HuH-7.5 (cell line): ENCODE measurements at regions not wholly inside any gene's neighbourhood (a gene's known extent, or its start where the extent isn't known, plus 50 kb on each side); places are given as distances from the start of the nearest gene placed in this dataset.

Experiments used
- DNase-seq: peaks from one replicate; pipeline ENCODE4 v3.0.0; 2011; ENCODE audit warnings: low spot score

- no peak for DNase-seq
Measured at GRCh38 chr1:83673312-83673711, 325.6 kb downstream of the TTLL7 start.

DNA sequence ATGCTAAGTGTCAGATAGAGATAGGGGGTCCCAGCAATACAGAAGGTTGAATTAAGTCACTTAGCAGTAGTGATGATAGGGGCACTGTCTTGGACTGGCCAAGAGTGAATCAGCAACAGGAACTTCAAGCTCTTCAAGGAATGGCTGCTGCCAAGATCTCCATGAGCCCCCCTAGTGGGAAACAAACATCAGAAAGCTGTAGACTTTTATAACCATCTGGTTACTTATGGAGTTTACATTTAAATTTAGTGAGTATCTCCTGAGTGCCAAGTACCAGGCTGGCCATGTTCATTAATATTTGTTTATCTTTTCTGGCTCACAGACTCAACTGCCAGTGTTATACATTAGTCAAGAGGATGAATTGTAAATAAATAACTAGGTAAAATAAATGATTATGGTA lies 327.3 kb downstream of the TTLL7 start:
- DNase-seq, result no peak

DNA sequence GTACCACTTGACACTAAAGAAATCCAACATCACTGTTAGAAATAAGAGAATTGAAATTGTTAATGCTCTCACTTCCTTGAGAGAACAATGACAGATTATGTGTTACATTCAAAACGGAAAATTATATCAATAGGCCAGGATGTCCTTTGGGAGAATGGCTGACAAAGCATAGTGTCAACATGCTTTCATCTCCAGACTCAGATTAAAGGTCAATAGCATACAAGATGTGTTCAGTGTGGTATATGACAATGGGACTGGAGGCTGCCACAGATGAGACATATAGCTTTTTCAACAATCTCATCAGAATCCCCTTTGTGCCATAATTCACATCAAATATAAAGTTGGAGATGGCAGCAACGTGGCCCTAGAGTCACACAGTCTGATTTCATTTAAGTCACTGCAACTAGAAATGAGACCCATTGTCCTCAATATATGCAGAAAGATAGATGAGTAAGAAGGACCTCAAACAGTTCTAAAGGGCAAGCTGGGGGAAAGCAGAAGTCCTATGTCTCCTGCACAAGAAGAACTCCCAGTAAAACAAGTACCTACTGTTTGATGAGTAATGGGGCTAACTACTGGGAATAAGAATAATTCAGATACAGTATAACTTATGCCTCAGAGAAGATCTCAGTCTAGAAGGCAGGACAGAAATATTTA lies 327.9 kb downstream of the TTLL7 start:
- DNase-seq, result no peak

DNA sequence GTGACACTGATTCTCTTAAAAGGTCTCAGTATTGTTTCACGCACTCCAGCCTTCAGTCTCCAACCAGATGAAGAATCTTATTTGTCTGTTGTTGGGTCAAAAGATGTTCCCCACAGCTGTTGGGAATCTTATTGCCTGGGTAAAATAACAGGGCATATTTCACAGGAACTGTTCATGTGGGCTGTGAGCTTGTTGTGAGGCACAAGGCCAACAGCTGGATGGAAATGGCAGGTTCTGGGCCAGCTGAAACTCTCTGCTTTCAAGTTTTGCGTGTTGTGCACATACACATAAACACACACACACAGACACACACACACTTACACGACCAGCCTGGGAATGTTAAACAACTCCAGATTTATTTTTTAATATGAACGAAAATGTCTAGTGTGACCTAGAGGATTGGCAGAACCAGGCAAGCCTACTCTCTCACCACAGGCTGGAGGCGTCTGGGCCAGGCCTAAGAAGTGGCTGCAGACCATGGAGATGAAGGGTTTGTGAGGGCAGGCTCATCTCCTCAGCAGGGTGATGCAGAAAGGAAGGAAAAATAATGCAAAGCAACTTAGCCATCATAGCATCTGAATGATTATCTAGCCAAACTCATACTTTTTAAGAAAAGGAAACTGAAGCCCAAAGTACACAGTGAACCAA lies 357.0 kb downstream of the TTLL7 start:
- no peak for DNase-seq

DNA sequence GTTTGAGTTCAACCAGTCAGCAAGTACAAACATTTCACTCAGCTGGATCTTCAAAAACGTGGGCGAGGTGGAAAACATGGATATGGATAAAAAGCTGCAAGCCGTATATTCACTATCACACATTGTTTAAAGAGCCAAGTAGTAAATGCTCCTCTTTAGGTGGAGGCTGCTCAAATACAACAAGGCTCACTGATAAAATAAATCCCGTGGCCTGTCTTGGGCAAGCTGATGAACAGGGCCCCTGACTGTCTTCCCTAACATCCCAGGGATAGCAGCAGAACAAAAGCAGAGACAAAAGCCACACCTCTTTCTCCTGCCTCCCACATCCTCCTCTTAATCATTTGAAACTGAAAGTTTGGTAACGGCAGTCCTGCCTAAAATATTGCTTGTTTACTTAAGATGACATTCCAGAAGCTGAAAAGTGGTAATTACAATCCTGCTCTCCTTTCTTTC lies 357.7 kb downstream of the TTLL7 start:
- no peak for DNase-seq

DNA sequence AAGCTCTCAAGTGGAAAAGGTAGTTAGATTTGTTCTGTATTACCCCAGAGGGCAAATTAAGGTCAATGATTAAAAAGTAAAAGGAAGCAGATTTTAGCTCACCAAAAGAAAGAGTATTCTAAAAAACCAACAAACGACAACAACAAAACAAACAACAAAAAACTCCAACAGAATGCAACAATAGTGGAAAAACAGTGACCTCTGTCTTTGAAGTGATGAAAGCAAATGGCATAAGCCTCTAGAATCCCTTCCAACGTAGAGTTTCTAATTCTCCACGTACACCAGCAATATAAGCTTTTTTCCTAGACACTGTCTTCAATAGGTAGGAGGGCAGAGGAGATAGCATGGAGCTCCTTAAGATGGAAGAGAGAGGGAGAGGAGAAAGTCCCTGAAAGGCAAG lies 359.1 kb downstream of the TTLL7 start:
- no peak for DNase-seq

- DNase-seq, result no peak
Measured at GRCh38 chr1:83637586-83637985, 361.3 kb downstream of the TTLL7 start.

DNA sequence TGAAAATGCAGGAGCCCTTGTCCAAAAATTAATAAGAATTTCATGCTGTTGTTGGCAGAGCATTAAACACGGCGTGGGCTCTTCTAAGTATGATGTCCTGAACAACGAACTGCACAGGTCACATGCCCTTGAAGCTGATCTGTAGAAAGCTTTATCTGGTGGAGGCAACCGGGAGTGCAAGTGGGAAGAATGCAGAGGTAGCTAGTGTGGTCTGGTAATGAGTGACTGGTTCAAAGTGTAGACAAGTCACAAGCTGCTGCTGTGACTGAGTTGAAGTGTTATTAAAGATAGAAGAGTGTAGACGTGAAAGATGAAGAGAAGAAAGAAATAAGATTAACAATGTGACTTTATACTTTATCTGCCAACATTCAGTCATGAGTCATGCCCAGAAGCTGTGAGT lies 361.9 kb downstream of the TTLL7 start:
- no peak for DNase-seq

GRCh38 chr1:83632906-83633305 lies 366.0 kb downstream of the TTLL7 start:
- DNase-seq, result no peak

- no peak for DNase-seq
Measured at GRCh38 chr1:83631851-83632250, 367.1 kb downstream of the TTLL7 start.

DNA sequence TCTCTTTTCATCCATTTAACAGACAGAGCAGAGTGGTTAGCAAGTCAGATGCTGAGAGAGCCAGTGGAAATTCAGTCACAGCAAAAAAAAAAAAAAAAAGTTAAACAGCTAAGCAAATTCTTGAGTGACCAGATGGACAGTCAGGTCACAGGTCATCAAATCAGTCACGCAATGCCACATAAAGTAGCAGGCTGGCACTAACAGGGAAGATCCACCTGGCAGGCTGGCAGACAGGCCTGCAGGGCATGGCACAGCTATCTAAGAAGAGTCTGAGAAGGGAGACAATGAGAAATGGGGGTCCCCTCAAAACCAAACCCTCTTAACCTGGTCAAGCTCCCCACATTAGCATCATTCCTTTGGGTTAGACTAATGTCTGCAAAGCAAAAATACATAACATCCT lies 371.9 kb downstream of the TTLL7 start:
- DNase-seq, result no peak

DNA sequence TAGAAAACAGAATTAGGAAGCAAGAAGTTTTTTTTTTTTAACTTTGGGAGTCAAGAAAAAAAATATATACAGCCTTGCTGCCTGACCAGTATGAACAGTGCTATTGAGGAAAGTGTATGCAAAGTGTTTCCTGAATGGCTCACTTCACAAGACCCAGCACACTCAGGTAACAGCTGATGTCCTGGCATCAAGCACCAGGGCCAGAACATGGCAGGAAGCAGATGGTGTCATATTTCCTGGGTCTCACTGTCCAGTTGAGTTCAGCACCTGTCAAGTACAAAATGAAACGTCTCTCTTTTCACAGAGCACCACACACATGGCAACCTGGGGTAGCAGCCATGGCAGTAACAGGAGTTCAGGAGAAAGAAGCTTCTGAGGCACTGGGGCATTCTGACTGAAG lies 372.3 kb downstream of the TTLL7 start:
- no peak for DNase-seq

DNA sequence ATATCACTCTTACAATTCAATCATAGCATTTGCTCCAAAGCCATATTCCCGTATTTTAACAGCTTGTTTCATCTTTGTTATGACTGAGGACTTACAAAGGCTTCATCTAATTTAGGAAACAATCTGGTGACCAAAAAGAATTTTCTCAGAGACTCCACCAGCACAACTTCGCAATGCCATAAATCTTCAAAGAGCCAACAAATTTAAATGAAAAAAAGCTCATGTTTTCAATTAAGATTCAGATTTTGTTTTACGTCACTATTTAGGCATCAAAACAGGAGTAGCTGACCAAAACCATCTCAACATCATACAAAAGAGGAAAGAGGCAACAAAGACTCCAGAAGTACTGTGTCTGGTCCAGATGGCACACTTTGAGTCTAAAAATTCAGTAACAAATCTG lies 373.3 kb downstream of the TTLL7 start:
- no peak for DNase-seq

- DNase-seq, result no peak
Measured at GRCh38 chr1:83620016-83620415, 378.9 kb downstream of the TTLL7 start.

DNA sequence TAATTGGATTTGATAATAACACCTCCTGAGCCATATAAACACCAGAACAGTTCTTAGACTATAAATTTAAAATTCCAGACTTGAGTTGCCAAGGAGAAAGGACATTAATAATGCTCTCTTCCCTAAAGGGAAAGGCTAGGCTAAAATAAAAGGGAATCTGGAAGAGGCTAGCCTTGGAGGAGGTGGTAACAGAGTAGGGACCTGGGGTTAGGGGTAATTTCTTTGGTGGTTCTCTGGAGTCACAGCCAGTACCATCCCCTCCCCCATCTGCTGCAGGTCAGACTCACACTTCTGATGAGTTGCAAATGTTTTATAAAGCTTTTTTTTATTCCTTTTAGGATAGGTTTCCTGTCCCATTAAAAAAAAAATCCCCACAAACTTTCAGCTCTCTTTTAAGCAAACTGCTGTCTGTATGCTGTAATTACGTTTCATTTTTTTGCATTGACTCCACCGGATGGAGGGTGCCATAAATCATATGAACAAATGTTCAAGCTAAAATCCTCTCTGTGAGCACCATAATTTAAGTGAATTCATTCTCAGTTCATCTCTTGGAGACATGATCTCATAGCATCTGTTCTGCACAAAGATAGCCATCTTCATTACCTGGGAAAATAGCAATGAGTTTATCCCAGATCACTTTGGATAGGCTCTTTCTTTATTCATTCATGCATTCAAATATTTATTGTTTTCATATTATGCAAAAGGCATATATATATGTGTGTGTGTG lies 379.6 kb downstream of the TTLL7 start:
- no peak for DNase-seq

DNA sequence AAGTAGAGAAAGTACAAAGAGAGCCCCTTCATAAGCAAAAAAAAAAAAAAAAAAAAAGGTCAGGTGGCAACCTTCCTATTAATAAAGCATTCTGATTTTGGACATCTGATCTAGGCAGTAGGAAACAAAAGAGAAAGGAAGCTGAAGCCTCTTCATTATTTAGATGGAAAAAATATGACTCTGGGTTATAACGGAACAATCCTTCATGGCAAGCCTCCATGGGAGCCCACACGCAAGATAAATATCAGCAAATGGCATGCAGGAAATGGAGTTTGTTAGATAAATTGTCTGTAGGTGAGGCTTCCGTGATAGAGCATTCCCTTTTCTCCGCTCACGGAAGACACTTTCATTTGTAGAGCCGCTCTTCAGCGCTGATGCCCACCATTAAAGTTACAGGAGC lies 381.0 kb downstream of the TTLL7 start:
- no peak for DNase-seq

DNA sequence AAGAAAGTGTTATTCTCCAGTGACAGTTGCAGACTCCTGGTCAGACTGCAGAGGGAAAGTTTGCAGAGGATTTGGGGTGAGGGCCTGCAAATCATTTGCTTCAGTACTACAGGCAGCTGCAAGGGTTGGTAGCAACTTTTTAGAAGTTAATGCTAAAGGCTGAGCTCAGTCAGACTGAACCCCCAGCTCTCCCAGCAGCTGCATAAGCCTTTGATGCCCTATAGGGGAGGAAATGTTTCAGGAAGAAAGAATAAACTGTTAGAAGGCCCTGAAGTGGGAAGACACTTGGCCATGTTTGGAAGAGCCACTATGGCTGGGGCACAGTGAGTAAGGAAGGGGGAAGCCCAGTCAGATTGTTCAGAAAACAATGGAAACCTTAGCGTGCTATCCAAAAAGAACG lies 383.6 kb downstream of the TTLL7 start:
- DNase-seq, result no peak

DNA sequence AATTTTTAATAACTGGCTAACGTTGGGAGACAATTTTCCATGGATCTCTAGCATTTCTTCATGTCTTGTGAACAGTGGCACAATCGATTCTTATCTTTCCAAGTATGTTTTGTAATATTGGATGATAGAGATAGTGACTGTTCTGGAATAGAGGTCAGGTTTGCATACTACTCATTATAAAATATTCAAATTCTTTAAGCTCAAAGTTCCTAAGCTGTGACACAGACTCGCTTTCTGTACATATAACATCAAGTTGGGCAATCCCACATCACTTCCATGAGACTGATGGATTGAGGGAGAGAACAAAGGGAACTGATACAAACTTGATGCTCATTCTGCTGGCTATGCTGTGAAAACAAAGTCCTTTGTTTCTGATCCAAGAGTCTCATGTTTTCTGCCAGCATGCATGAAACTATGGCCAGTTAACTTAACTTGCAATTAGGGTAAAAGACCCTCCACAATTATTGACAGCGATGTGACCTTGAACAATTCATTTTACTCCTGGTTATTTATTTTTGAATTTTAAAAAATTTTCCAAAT lies 392.4 kb downstream of the TTLL7 start:
- no peak for DNase-seq

- DNase-seq, result no peak
Measured at GRCh38 chr1:83596331-83596730, 402.6 kb downstream of the TTLL7 start.

DNA sequence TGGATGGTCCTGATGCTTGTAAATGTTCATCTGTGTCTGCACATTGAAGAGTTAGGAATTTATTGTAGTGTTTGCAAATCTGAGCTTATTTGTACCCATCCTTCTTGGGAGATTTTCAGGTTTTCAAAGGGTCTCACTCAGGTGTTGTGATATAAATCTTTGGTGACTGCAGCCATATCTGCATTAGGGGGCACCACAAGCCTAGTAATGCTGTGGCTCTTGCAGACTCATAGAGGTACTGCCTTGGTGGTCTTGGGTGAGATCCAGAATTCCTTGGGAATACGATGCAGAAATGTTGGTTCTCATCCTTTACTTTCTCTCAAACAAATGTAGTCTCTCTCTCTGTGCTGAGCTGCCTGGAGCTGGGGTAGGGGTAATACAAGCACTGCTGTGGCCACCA lies 405.9 kb downstream of the TTLL7 start:
- DNase-seq, result no peak

GRCh38 chr1:83588140-83588539 lies 410.8 kb downstream of the TTLL7 start:
- no peak for DNase-seq

DNA sequence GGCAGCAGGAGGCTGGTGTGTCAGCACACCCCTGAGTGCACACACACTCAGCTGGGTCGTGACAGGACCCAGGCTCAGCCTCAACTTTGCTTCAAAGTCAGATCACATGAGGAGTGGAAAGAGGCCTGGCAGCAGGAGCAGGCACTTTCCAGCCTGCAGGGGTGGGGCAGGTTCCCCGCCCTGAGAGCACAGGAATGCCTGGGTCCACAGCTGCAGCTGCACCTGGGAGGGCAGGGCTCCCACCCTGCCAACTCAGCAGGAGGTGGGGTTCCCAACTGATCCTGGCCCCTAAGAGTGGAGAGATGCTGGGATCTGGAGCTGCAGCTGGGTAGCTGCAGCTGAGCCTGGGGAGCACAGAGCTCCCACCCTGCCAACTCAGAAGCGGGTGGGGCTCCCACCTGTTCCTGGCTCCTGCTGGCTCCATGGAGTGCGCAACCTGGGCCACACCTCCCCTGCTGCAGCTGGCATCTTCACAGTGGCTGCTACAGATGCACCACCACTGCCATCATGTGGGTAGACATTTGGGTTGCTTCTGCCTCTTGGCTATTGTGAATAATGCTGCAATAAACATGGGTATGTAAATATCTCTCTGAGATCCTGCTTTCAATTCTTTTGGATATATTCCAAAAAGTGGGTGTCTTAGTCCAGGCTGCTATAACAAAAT lies 415.4 kb downstream of the TTLL7 start:
- no peak for DNase-seq

DNA sequence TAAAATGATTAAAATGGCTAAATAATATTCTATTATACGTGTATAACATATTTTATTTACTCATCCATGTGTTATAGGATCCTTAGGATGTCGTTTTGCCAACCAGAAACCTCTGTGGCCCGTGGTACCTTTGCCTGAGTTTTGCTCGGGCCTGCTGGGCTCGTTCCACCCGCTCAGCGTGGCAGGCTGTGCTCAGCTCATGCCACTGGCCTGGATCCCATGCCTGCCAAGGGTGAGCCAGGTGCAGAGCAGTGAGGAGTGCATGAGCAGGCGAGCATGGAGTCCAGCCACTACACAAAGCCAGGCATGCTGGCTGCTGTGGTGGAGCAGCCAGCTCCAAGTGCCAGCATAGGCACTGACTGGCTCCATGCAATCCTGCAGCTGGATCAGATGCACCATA lies 417.2 kb downstream of the TTLL7 start:
- DNase-seq, result no peak
